OCI-LY3 (cell line): ENCODE measurements at regions not wholly inside any gene's neighbourhood (a gene's known extent, or its start where the extent isn't known, plus 50 kb on each side); places are given as distances from the start of the nearest gene placed in this dataset.

Source experiments
- H2AFZ ChIP-seq: fragments of 200-600, 300-600 bp; shearing (Covaris generic); 2 replicates; pipeline ENCODE4 v1.6.0; 2014; ENCODE audit warnings: antibody characterized with exemption, low read depth, low read length
- H3K27ac ChIP-seq: fragments of 200-600, 300-600 bp; sonication (generic); 2 replicates; pipeline ENCODE4 v1.5.1; 2014; ENCODE audit warnings: mild to moderate bottlenecking, low read length, moderate library complexity, mixed read lengths
- H3K27me3 ChIP-seq: fragments of 200-600, 300-600 bp; sonication (generic); 2 replicates; pipeline ENCODE4 v1.6.1; 2014; ENCODE audit warnings: low read depth, low read length, mixed read lengths
- H3K36me3 ChIP-seq: fragments of 200-600, 300-600 bp; sonication (generic); replicated peaks from 2 replicates; pipeline ENCODE3; 2014; ENCODE audit warnings: low read depth, low read length, mixed read lengths
- H3K4me1 ChIP-seq: fragments of 300-600, 200-600 bp; sonication (generic); 2 replicates; pipeline ENCODE4 v1.6.1; 2014; ENCODE audit warnings: low read length, mixed read lengths
- H3K4me2 ChIP-seq: fragments of 200-600, 300-600 bp; sonication (generic); 2 replicates; pipeline ENCODE4 v1.6.1; 2014; ENCODE audit warnings: low read length, mixed read lengths
- H3K4me3 ChIP-seq: fragments of 300-600, 200-600 bp; sonication (generic); 2 replicates; pipeline ENCODE4 v1.5.1; 2014; ENCODE audit warnings: antibody characterized with exemption, mild to moderate bottlenecking, low read length, moderate library complexity
- H3K79me2 ChIP-seq: fragments of 300-600, 200-600 bp; shearing (Covaris generic); 2 replicates; pipeline ENCODE4 v1.6.1; 2014; ENCODE audit warnings: mild to moderate bottlenecking, low read length, mixed read lengths
- H3K9ac ChIP-seq: fragments of 300-600, 200-600 bp; shearing (Covaris generic); 2 replicates; pipeline ENCODE4 v1.6.0; 2014; ENCODE audit warnings: mild to moderate bottlenecking, low read length, moderate library complexity
- H3K9me3 ChIP-seq: fragments of 200-600, 300-600 bp; shearing (Covaris generic); 2 replicates; pipeline ENCODE4 v1.6.1; 2014; ENCODE audit warnings: low read length, mixed read lengths; ENCODE audit not compliant: insufficient read depth
- H4K20me1 ChIP-seq: fragments of 200-600, 300-600 bp; sonication (generic); 2 replicates; pipeline ENCODE4 v1.6.1; 2016; ENCODE audit warnings: low read length, mixed read lengths; ENCODE audit not compliant: insufficient read depth
- CTCF ChIP-seq: fragments of 200-600, 300-600 bp; sonication (generic); IDR thresholded peaks from 2 replicates; pipeline ENCODE4 v1.5.1; 2014; ENCODE audit warnings: antibody characterized with exemption, low read length, low read depth
- EZH2phosphoT487 ChIP-seq: fragments of 200-600 bp; shearing (Covaris generic); IDR thresholded peaks from 2 replicates; pipeline ENCODE4 v1.6.1; 2018; ENCODE audit warnings: antibody characterized with exemption, mixed run types, low read depth

- H3K4me2 ChIP-seq: no peak overlapping the region
- H3K36me3 ChIP-seq: no peaks in the 10 kb centered on the region
Measured at GRCh38 chr1:82646888-82647287, 846.2 kb downstream of the ADGRL2 start.

GRCh38 chr1:82646336-82646735 is 845.6 kb downstream of the ADGRL2 start:
- Histone ChIP-seq H3K4me2 (no peak overlapping the region), H3K4me3 (no peak overlapping the region), H3K9ac (no peak overlapping the region), H3K27me3 (no peaks in the 10 kb centered on the region), H3K4me1 (no peaks in the 10 kb centered on the region), H4K20me1 (no peaks in the 10 kb centered on the region), H3K79me2 (no peaks in the 10 kb centered on the region), H3K9me3 (no peaks in the 10 kb centered on the region), H3K27ac (no peak overlapping the region), H3K36me3 (no peaks in the 10 kb centered on the region), H2AFZ (no peak overlapping the region)
- TF ChIP-seq EZH2phosphoT487 (no peak), CTCF (no peak)

More at GRCh38 chr1:82646888-82647287, 846.2 kb downstream of the ADGRL2 start:
- no peaks in the 10 kb centered on the region for H3K27me3 ChIP-seq
- H3K9me3 ChIP-seq: no peaks in the 10 kb centered on the region
- H2AFZ ChIP-seq: no peak overlapping the region
- no peaks in the 10 kb centered on the region for H3K4me1 ChIP-seq
- no peaks in the 10 kb centered on the region for H3K79me2 ChIP-seq
- H3K9ac ChIP-seq: no peak overlapping the region
- no peak overlapping the region for H3K27ac ChIP-seq
- H3K4me3 ChIP-seq: no peak overlapping the region
- TF ChIP-seq CTCF: no peak
- TF ChIP-seq EZH2phosphoT487: no peak
- no peaks in the 10 kb centered on the region for H4K20me1 ChIP-seq

GRCh38 chr1:82644186-82644915 is 843.6 kb downstream of the ADGRL2 start:
- H3K4me1 ChIP-seq: no peaks in the 10 kb centered on the region
- TF ChIP-seq EZH2phosphoT487 (no peak), CTCF (no peak)
- H3K36me3 ChIP-seq: no peaks in the 10 kb centered on the region
- no peaks in the 10 kb centered on the region for H3K79me2 ChIP-seq
- H3K27me3 ChIP-seq: no peaks in the 10 kb centered on the region
- no peak overlapping the region for H3K4me2 ChIP-seq
- no peaks in the 10 kb centered on the region for H4K20me1 ChIP-seq
- H3K27ac ChIP-seq: no peak overlapping the region
- no peak overlapping the region for H2AFZ ChIP-seq
- no peak overlapping the region for H3K9ac ChIP-seq
- no peak overlapping the region for H3K4me3 ChIP-seq
- H3K9me3 ChIP-seq: no peaks in the 10 kb centered on the region

GRCh38 chr1:82640352-82640751 is 839.6 kb downstream of the ADGRL2 start:
- Histone ChIP-seq H3K4me1 (no peaks in the 10 kb centered on the region), H3K79me2 (no peaks in the 10 kb centered on the region), H3K4me2 (no peak overlapping the region), H3K9ac (no peak overlapping the region), H3K27ac (no peak overlapping the region), H4K20me1 (no peaks in the 10 kb centered on the region), H3K27me3 (no peaks in the 10 kb centered on the region), H2AFZ (no peak overlapping the region), H3K36me3 (no peaks in the 10 kb centered on the region), H3K4me3 (no peak overlapping the region), H3K9me3 (no peaks in the 10 kb centered on the region)
- TF ChIP-seq EZH2phosphoT487 (no peak), CTCF (no peak)
